ENCODE measurements at regions not wholly inside any gene's neighbourhood (a gene's known extent, or its start where the extent isn't known, plus 50 kb on each side); places are given as distances from the start of the nearest gene placed in this dataset.
A peak's percentile ranks its signal among the peaks of the same experiment; 100 is the strongest.

GRCh38 chrX:121336831-121337421, 289.5 kb downstream of the GLUD2 start:
- Mint-ChIP-seq H3K4me1 (ENCODE audit: low read depth, unreplicated experiment) (peaks cover 11% of the 10 kb centered on the region), H3K4me3 (ENCODE audit: low read depth, unreplicated experiment) (no peak overlapping the region), H3K9me3 (ENCODE audit: low read depth, unreplicated experiment) (no peaks in the 10 kb centered on the region), H3K36me3 (ENCODE audit: insufficient read depth, unreplicated experiment) (no peaks in the 10 kb centered on the region), H3K27me3 (ENCODE audit: unreplicated experiment) (no peaks in the 10 kb centered on the region), H3K27ac (ENCODE audit: unreplicated experiment) (peak overlapping the region; percentile 83)
- intact Hi-C loops (cut with micrococcal nuclease; ENCODE audit: unreplicated experiment), result no loop called here
- CTCF ChIA-PET, result interaction anchor here (0.7 kb wide), 2 partner anchors 20 to 283 kb away, joined by 5 to 8 read pairs; no protein-coding TSS in a partner anchor
- peak; percentile 6 for DNase-seq
- no peak for TF ChIP-seq CTCF (IDR thresholded peaks at IDR 0.05; ENCODE audit: unreplicated experiment)
- BruUV-seq (replicated peaks), result no TSS peak

DNA sequence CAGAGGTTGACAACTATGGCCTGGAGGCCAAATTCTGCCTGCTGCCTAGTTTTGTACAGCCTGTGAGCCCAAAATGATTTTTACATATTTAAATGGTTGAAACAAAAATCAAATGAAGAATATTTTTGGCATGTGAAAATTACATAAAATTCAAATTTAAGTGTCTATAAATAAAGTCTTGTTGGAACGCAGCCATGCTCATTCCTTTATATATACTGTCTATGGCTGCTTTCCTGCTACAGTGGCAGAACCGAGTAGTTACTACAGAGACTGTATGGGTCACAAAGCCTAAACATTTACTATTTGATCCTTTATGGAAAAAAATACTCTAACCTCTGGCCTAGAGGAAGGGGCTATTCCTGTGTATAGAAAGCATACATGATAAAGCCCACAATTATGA, 290.4 kb downstream of the GLUD2 start:
- Mint-ChIP-seq H3K4me3 (ENCODE audit: low read depth, unreplicated experiment) (no peak overlapping the region), H3K9me3 (ENCODE audit: low read depth, unreplicated experiment) (no peaks in the 10 kb centered on the region), H3K4me1 (ENCODE audit: low read depth, unreplicated experiment) (peaks cover 11% of the 10 kb centered on the region), H3K27ac (ENCODE audit: unreplicated experiment) (no peak overlapping the region), H3K27me3 (ENCODE audit: unreplicated experiment) (no peaks in the 10 kb centered on the region), H3K36me3 (ENCODE audit: insufficient read depth, unreplicated experiment) (no peaks in the 10 kb centered on the region)
- BruUV-seq (replicated peaks), result no TSS peak
- no peak for TF ChIP-seq CTCF (IDR thresholded peaks at IDR 0.05; ENCODE audit: unreplicated experiment)
- CTCF ChIA-PET, result no interaction called here
- intact Hi-C loops (cut with micrococcal nuclease; ENCODE audit: unreplicated experiment), result no loop called here
- DNase-seq, result no peak

DNA sequence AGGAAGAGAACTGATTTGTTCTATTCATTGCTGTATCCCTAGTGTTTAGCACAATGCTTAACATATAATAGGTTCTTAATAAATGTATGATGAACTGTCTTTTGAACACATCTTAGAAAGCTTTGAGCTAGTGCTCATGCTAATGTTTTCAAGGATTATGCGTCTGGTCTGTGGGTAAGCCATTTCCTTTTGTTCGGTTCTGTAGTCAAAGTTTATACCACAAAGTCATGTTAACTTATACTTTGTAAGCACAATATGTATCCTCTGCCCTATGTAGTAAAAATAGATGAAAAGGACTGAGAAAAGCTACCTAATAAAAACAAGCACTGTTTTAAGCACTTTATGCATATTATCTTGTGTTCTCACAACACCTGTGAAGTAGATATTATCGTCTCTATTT, 301.9 kb downstream of the GLUD2 start:
- no peaks in the 10 kb centered on the region for H3K27me3 Mint-ChIP-seq (ENCODE audit: unreplicated experiment)
- no TSS peak for BruUV-seq (replicated peaks)
- TF ChIP-seq CTCF (IDR thresholded peaks at IDR 0.05; ENCODE audit: unreplicated experiment), result no peak
- no peaks in the 10 kb centered on the region for H3K4me1 Mint-ChIP-seq (ENCODE audit: low read depth, unreplicated experiment)
- no peak overlapping the region for H3K27ac Mint-ChIP-seq (ENCODE audit: unreplicated experiment)
- no peaks in the 10 kb centered on the region for H3K9me3 Mint-ChIP-seq (ENCODE audit: low read depth, unreplicated experiment)
- H3K4me3 Mint-ChIP-seq (ENCODE audit: low read depth, unreplicated experiment), result no peak overlapping the region
- CTCF ChIA-PET, result no interaction called here
- no peaks in the 10 kb centered on the region for H3K36me3 Mint-ChIP-seq (ENCODE audit: insufficient read depth, unreplicated experiment)
- no peak for DNase-seq
- intact Hi-C loops (cut with micrococcal nuclease; ENCODE audit: unreplicated experiment), result no loop called here

- BruUV-seq (replicated peaks), result no TSS peak
- intact Hi-C loops (cut with micrococcal nuclease; ENCODE audit: unreplicated experiment), result no loop called here
- Mint-ChIP-seq H3K27ac (ENCODE audit: unreplicated experiment) (no peak overlapping the region), H3K4me1 (ENCODE audit: low read depth, unreplicated experiment) (no peaks in the 10 kb centered on the region), H3K27me3 (ENCODE audit: unreplicated experiment) (no peaks in the 10 kb centered on the region), H3K4me3 (ENCODE audit: low read depth, unreplicated experiment) (no peak overlapping the region), H3K9me3 (ENCODE audit: low read depth, unreplicated experiment) (no peaks in the 10 kb centered on the region), H3K36me3 (ENCODE audit: insufficient read depth, unreplicated experiment) (no peaks in the 10 kb centered on the region)
- TF ChIP-seq CTCF (IDR thresholded peaks at IDR 0.05; ENCODE audit: unreplicated experiment), result no peak
- DNase-seq, result no peak
- CTCF ChIA-PET, result no interaction called here
Observed at GRCh38 chrX:121356139-121356849, 308.9 kb downstream of the GLUD2 start.
